ENCODE measurements at regions not wholly inside any gene's neighbourhood (a gene's known extent, or its start where the extent isn't known, plus 50 kb on each side); places are given as distances from the start of the nearest gene placed in this dataset.

DNA sequence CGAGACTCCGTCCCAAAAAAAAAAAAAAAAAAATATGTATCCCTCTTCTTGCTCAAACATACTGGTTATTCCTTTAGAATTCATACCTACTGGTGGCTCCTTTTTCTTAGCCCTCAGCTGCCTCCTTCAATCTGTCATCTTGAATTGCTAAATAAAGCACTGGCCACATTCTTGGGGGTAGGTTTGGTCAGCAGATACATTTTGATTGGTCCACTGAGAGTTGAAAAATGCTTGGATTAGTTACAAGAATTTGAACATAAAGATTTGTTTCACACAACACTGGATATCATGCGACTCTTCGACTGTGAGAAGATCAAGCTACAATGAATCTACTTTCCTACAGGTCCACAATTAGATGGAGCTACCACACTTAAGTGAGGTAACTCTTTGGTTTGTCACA lies 906.1 kb upstream of the SLC39A10 start:
- DNase-seq: no peak

DNA sequence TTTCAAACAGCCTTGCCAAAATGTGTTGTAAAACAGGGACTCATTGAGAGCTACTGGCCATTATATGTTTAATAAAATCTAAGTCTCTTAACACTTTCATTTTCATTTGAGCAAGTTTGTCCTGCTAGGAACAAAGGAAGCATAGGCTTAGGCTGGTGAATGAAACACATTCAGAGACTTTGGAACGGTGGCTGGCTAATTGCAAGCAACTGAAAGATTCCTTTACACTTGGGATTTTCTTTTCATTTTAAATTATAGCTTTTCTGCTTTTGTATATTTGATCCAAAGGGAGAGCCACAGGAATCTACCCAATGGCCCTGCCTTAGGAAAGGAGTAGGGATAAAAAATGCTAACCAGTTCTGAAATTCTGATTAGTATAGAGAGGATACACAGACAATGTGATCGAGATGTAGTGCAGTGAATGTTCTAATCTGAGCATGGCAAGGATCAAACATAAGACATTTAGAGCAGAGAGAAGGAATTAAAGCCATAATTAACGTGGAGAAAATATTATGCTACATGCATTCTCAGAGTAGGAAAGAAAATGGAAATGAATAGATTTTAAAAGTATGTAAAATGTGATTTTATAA lies 911.4 kb upstream of the SLC39A10 start:
- no peak overlapping the region for H3K4me3 ChIP-seq (ENCODE audit: control extremely low read depth in 1 of 5, extremely low read depth in 1 of 5, insufficient read depth in 1 of 5, low read depth in 2 of 5, low read length in 4 of 5)
- ATAC-seq (ENCODE audit: low read depth) (no peak), DNase-seq (no peak)
- no peak overlapping the region for H3K4me2 ChIP-seq (replicated peaks; ENCODE audit: low read depth, low read length, poor library complexity, severe bottlenecking)
- no peaks in the 10 kb centered on the region for H3K9me3 Mint-ChIP-seq (ENCODE audit: insufficient read depth)
- no peak overlapping the region for H3K27ac ChIP-seq (ENCODE audit: low read length in 2 of 2)
- no peak overlapping the region for H3K27ac Mint-ChIP-seq
- H3K27me3 ChIP-seq (replicated peaks in 1 of 4; ENCODE audit: control extremely low read depth in 1 of 4, control insufficient read depth in 3 of 4, insufficient read depth in 4 of 4, low read length in 3 of 4): no peaks in the 10 kb centered on the region
- no peaks in the 10 kb centered on the region for H3K9me3 ChIP-seq (ENCODE audit: control extremely low read depth in 1 of 3, control insufficient read depth in 2 of 3, insufficient read depth in 1 of 3, low read length in 2 of 3)
- no peak overlapping the region for H3K4me3 Mint-ChIP-seq
- H3K9ac ChIP-seq (ENCODE audit: low read length): no peak overlapping the region
- H3K4me1 ChIP-seq (ENCODE audit: control insufficient read depth in 2 of 2, insufficient read depth in 2 of 2, low read length in 2 of 2): no peaks in the 10 kb centered on the region
- ChIA-PET POLR2A (no interaction called here), CTCF (no interaction called here)
- TF ChIP-seq, protein P1, sequence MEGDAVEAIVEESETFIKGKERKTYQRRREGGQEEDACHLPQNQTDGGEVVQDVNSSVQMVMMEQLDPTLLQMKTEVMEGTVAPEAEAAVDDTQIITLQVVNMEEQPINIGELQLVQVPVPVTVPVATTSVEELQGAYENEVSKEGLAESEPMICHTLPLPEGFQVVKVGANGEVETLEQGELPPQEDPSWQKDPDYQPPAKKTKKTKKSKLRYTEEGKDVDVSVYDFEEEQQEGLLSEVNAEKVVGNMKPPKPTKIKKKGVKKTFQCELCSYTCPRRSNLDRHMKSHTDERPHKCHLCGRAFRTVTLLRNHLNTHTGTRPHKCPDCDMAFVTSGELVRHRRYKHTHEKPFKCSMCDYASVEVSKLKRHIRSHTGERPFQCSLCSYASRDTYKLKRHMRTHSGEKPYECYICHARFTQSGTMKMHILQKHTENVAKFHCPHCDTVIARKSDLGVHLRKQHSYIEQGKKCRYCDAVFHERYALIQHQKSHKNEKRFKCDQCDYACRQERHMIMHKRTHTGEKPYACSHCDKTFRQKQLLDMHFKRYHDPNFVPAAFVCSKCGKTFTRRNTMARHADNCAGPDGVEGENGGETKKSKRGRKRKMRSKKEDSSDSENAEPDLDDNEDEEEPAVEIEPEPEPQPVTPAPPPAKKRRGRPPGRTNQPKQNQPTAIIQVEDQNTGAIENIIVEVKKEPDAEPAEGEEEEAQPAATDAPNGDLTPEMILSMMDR (IDR thresholded peaks at IDR 0.05): no peak
- no peak for TF ChIP-seq EZH2 (IDR thresholded peaks at IDR 0.05; ENCODE audit: borderline replicate concordance, insufficient read depth, low read depth, low read length, poor library complexity, severe bottlenecking)
- 80% methylated on average over 1 of the region's 3 CpGs for WGBS (ENCODE audit: insufficient coverage)
- intact Hi-C loops (cut with micrococcal nuclease): no loop called here
- no peak overlapping the region for H2AFZ ChIP-seq (ENCODE audit: insufficient read depth, low read depth, low read length, poor library complexity, severe bottlenecking)
- H4K20me1 ChIP-seq (ENCODE audit: control insufficient read depth, insufficient read depth, low read length, poor library complexity, severe bottlenecking): no peaks in the 10 kb centered on the region
- no peaks in the 10 kb centered on the region for H3K79me2 ChIP-seq (ENCODE audit: control insufficient read depth, insufficient read depth, low read length)
- H3K27me3 Mint-ChIP-seq: no peaks in the 10 kb centered on the region
- no peaks in the 10 kb centered on the region for H3K4me1 Mint-ChIP-seq
- H3K36me3 ChIP-seq (replicated peaks in 1 of 2; ENCODE audit: control extremely low read depth in 1 of 2, control insufficient read depth in 1 of 2, extremely low read depth in 1 of 2, insufficient read depth in 2 of 2, low read length in 1 of 2): no peaks in the 10 kb centered on the region

More for the DNA sequence above, 906.1 kb upstream of the SLC39A10 start:
- TF ChIP-seq EZH2 (IDR thresholded peaks at IDR 0.05; ENCODE audit: borderline replicate concordance, insufficient read depth, low read depth, low read length, poor library complexity, severe bottlenecking): no peak
- TF ChIP-seq, protein P1 (IDR thresholded peaks at IDR 0.05): no peak
- no peaks in the 10 kb centered on the region for H3K27me3 Mint-ChIP-seq
- no peaks in the 10 kb centered on the region for H3K4me1 Mint-ChIP-seq
- H3K9me3 ChIP-seq (ENCODE audit: control extremely low read depth in 1 of 3, control insufficient read depth in 2 of 3, insufficient read depth in 1 of 3, low read length in 2 of 3): no peaks in the 10 kb centered on the region
- H3K4me3 Mint-ChIP-seq: no peak overlapping the region
- H3K9ac ChIP-seq (ENCODE audit: low read length): no peak overlapping the region
- H3K27ac Mint-ChIP-seq: no peak overlapping the region
- no peak overlapping the region for H2AFZ ChIP-seq (ENCODE audit: insufficient read depth, low read depth, low read length, poor library complexity, severe bottlenecking)
- H3K27ac ChIP-seq (ENCODE audit: low read length in 2 of 2): no peak overlapping the region
- WGBS (ENCODE audit: insufficient coverage): no CpG with 5 or more reads among the region's 4 CpGs
- no peaks in the 10 kb centered on the region for H4K20me1 ChIP-seq (ENCODE audit: control insufficient read depth, insufficient read depth, low read length, poor library complexity, severe bottlenecking)
- H3K27me3 ChIP-seq (replicated peaks in 1 of 4; ENCODE audit: control extremely low read depth in 1 of 4, control insufficient read depth in 3 of 4, insufficient read depth in 4 of 4, low read length in 3 of 4): no peaks in the 10 kb centered on the region
- no peaks in the 10 kb centered on the region for H3K36me3 ChIP-seq (replicated peaks in 1 of 2; ENCODE audit: control extremely low read depth in 1 of 2, control insufficient read depth in 1 of 2, extremely low read depth in 1 of 2, insufficient read depth in 2 of 2, low read length in 1 of 2)
- no peak overlapping the region for H3K4me3 ChIP-seq (ENCODE audit: control extremely low read depth in 1 of 5, extremely low read depth in 1 of 5, insufficient read depth in 1 of 5, low read depth in 2 of 5, low read length in 4 of 5)
- POLR2A ChIA-PET: no interaction called here
- intact Hi-C loops (cut with micrococcal nuclease): no loop called here
- CTCF ChIA-PET: interaction anchor here (0.9 kb wide), 1 partner anchor 17 kb away, joined by 3 read pairs; no protein-coding TSS in a partner anchor
- no peaks in the 10 kb centered on the region for H3K79me2 ChIP-seq (ENCODE audit: control insufficient read depth, insufficient read depth, low read length)
- no peak for ATAC-seq (ENCODE audit: low read depth)
- H3K9me3 Mint-ChIP-seq (ENCODE audit: insufficient read depth): no peaks in the 10 kb centered on the region
- no peaks in the 10 kb centered on the region for H3K4me1 ChIP-seq (ENCODE audit: control insufficient read depth in 2 of 2, insufficient read depth in 2 of 2, low read length in 2 of 2)
- no peak overlapping the region for H3K4me2 ChIP-seq (replicated peaks; ENCODE audit: low read depth, low read length, poor library complexity, severe bottlenecking)

Measured in B cell (primary cell).